Ovary (tissue), 3 donors: ENCODE measurements at regions not wholly inside any gene's neighbourhood (a gene's known extent, or its start where the extent isn't known, plus 50 kb on each side); places are given as distances from the start of the nearest gene placed in this dataset.

Experiments
- EP300 ChIP-seq: sonication (generic); formaldehyde crosslinking; IDR thresholded peaks from one replicate; pipeline ENCODE4 v1.6.1; 2017; ENCODE audit warnings: antibody characterized with exemption
- POLR2A ChIP-seq: fragments of 450-650 bp; IDR thresholded peaks from one replicate; pipeline ENCODE4 v1.6.1; 2017; ENCODE audit warnings: antibody characterized with exemption, mild to moderate bottlenecking, moderate library complexity
- TF ChIP-seq, protein P1 (sequence below), 3 donors: fragments of 450-650 bp in 2 of 3; fragments of 200-600 bp in 1 of 3; IDR thresholded peaks; one replicate each; pipeline versions ENCODE4 v1.5.1 to v1.8.0; 2016 to 2022; ENCODE audit warnings: antibody characterized with exemption in 3 of 3, mild to moderate bottlenecking in 1 of 3
- donor health status: DM: no; HTN: no; CAD: no.

DNA sequence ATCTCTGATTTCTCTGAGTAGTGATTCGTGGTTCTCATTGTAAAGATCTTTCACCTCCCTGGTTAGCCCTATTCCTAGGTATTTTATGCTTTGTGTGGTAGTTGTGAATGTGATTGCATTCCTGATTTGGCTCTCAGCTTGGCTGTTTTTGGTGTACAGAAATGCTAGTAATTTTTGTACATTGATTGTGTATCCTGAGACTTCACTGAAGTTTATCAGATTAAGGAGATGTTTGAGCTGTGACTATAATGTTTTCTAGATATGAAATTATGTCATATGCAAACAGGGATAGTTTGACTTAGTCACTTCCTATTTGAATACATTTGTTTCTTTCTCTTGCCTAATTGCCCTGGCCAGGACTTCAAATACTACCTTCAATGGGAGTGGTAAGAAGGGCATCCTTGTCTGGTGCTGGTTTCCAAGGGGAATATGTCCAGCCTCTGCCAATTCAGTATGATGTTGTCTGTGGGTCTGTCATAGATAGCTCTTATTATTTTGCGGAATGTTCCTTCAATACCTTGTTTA, 251.9 kb upstream of the ZNF804A start:
- TF ChIP-seq, protein P1, sequence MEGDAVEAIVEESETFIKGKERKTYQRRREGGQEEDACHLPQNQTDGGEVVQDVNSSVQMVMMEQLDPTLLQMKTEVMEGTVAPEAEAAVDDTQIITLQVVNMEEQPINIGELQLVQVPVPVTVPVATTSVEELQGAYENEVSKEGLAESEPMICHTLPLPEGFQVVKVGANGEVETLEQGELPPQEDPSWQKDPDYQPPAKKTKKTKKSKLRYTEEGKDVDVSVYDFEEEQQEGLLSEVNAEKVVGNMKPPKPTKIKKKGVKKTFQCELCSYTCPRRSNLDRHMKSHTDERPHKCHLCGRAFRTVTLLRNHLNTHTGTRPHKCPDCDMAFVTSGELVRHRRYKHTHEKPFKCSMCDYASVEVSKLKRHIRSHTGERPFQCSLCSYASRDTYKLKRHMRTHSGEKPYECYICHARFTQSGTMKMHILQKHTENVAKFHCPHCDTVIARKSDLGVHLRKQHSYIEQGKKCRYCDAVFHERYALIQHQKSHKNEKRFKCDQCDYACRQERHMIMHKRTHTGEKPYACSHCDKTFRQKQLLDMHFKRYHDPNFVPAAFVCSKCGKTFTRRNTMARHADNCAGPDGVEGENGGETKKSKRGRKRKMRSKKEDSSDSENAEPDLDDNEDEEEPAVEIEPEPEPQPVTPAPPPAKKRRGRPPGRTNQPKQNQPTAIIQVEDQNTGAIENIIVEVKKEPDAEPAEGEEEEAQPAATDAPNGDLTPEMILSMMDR (IDR thresholded peaks at IDR 0.05) = no peak
- TF ChIP-seq EP300 = no peak
- no peak for TF ChIP-seq POLR2A
